DMS153 treated with DMSO at 0.1 percent for 48 hours (cell line): ENCODE measurements at regions not wholly inside any gene's neighbourhood (a gene's known extent, or its start where the extent isn't known, plus 50 kb on each side); places are given as distances from the start of the nearest gene placed in this dataset.

Experiments used
- DNase-seq: peaks from one replicate; lab custom pipeline; 2025; ENCODE audit not compliant: unreplicated experiment; lab: John Stamatoyannopoulos, UW

GRCh38 chr6:91350146-91350908 lies 763.5 kb upstream of the MAP3K7 start:
- DNase-seq = no peak

DNA sequence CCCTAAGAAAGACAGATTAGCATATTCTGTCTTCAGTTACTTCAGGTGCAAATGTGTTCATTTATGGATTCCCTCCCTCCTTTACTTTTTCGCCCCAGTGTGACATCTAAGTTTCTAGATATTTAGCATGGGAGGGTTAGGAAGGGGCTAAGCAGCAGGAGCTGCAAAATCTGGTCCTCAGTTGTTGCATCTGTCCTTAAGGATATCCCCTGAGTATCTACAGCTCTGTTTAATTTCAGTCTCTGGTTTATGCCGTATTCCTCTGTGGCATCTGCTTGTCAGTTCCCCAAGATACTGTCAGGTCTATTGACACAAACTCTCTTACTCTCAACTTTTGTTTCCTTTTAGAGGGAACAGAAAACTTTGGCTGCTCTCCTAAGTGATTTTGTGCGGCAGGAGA lies 754.6 kb upstream of the MAP3K7 start:
- DNase-seq = no peak

- no peak for DNase-seq
Observed at GRCh38 chr6:91340896-91341395, 754.1 kb upstream of the MAP3K7 start.

DNA sequence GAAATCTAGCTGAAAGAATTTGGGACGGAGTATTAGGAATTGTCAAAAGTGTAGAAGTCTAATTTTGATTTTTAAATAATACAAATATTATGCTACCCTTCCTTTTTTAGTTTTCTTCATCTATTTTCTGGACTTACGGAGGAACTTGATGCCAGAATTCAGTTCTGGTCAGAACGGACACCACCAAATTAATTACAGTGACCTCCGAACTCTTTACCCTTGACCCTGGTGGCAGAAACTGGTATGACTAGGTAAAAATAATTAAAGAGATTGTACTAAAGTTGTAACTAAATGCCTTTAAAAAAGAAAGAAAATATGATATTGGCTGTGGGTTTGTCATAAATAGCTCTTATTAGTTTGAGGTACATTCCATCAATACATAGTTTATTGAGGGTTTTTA lies 751.1 kb upstream of the MAP3K7 start:
- no peak for DNase-seq

- DNase-seq = no peak
Observed at GRCh38 chr6:91330896-91331295, 744.0 kb upstream of the MAP3K7 start.

GRCh38 chr6:91328241-91328640 lies 741.4 kb upstream of the MAP3K7 start:
- no peak for DNase-seq

- no peak for DNase-seq
Observed at GRCh38 chr6:91324711-91325110, 737.8 kb upstream of the MAP3K7 start.

DNA sequence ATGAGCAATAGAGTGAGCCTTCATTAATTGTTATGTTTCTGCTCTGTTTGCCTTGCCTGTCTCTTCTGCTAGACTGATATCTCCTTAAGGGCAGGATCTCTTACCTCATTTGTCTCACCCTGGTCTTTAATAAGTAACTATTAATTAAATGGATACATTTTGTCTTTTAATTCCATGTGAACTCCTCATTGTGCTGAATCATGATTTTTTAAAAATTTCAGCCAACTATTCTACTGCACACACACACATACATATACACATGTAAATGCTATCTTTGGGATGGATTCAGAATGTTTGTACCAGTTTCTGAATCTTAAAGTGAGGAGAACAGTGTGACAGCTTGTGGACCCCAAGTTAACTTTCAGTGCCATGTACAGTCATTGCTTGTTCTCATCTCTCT lies 731.1 kb upstream of the MAP3K7 start:
- DNase-seq = no peak

DNA sequence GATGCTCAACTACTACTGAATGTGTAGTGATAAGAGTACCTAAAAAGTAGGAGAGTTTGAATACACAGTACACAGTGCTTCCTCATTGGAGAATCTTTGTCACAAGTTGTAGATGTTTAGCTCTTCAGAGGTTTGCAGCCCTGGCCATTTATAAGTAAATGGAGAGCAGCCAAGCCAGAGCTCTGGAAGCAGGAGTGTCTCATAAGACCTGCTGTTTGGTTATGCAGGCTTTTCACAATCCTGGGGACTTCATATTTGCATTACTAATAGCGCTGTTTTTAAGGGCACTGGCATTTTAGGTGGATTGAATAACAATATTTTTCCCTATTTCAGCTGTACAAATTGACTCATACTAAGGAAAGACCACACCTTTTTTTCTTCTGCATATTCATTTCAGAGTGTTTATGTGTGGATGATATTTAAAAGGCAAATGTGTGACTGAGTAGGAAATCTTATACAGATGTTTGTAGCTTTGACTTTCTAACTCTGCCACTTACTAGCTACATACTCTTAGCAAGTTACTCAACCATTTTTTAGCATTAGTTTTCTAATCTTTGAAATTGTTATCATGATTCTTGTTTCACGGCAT lies 730.5 kb upstream of the MAP3K7 start:
- DNase-seq = no peak

DNA sequence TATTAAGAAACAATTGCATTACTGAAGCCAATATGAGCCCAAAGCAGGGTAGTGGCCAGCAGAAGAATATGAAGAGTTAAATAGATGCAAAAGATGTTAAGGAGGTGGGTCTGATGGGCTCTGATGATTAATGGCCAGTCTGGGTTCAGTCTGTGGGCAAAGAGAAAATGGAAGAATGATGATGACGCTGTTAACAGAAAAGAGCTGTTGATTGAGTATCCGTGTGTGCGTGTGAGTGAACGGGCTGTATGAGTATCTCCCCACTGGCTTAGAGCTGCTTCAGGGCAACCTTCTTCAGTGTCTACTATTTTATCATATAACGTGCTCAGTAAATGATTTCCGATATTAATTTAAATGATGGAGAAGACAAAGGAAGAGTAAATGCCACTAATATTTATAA lies 723.3 kb upstream of the MAP3K7 start:
- no peak for DNase-seq

DNA sequence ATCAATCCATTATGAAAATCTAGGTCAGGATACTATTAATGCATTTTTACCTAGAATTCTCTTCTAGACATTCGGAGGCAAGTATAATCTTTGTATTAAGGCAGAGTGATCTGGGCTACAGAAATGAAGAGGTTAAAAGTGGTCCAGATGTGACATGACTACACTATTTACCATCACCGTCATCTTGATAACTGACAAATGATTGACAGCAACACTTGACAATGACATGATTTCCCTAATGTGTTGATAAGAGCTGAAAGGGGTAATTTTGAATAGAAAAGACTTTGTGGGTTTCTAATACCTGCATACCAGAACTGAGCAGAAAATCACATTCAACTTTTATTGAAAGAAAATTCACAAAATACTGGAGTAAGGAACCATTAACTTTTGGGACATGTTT lies 718.9 kb upstream of the MAP3K7 start:
- DNase-seq = no peak

DNA sequence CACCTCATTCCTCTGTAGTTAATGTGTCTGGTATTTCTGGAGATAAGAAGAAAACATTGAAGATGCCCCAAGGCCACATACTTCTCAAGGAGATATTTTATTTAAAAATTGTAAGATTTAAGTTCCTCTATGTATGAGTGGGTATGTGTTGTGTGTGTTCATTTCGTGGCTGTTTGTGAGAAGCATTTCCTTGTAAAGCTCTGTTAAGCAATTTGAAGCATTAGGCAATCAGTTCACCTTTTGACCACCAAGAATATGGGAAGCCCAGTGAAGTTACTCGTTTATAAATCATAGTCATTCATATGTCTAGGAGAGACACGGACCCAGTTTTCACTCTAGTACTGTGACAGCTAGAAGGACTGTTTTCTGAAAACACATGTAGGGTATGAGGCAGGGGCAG lies 717.6 kb upstream of the MAP3K7 start:
- no peak for DNase-seq

DNA sequence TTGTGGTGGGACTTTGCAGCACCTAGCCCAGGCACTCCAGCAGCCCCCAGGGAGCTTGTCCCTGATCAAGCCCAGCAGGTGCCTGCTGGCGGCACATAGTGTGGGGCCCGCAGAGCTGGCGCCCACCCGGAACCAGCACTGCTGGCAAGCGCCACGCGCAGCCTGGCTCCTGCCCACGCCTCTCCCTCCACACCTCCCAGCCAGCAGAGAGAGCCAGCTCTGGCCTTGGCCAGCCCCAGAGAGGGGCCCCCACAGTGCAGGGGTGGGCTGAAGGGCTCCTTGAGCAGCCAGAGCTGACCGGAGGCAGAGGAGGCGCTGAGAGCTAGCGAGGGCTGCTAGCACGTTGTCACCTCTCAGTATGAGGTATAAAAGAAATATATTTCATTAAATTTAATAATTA lies 716.5 kb upstream of the MAP3K7 start:
- DNase-seq = no peak

- DNase-seq = no peak
Observed at GRCh38 chr6:91299544-91300491, 712.9 kb upstream of the MAP3K7 start.

- no peak for DNase-seq
Observed at GRCh38 chr6:91298543-91299145, 711.8 kb upstream of the MAP3K7 start.

- DNase-seq = no peak
Observed at GRCh38 chr6:91293395-91293794, 706.5 kb upstream of the MAP3K7 start.

DNA sequence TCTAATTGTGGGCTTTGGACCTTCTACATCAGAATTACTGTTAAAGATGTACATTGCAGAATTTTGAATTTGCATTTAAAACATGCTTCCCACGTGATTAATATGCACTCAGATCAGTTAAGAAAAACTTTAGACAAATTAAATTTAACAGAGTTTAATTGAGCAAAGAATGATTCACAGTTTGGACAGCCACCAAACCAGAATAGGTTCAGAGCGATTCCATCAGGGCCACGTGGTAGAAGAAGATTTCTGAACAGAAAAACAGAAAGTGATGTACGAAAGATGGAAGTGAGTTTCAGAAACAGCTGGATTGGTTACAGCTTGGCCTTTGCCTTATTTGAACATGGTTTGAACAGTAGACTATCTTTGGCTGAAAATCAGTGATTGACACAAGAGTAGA lies 704.2 kb upstream of the MAP3K7 start:
- no peak for DNase-seq

DNA sequence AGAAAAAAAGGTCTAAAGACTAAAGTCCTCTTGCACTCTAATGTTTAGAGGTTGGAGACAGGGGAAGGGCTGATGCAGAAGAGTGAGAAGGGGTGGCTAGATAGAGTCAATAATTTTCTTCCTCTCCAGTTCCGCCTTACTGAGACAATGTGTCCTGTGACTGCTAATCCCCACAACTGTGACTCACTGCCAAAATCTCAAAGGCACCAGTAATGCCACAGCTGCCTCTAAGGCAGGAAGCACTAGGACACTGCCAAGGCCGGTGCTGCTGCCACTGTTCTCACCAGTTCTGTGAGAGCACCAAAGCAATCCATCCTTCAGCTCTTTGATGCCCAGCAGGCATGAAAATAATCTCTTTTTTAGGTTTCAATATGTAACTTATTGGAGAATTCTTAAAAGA lies 701.9 kb upstream of the MAP3K7 start:
- DNase-seq = no peak

GRCh38 chr6:91281901-91282300 lies 695.0 kb upstream of the MAP3K7 start:
- DNase-seq = no peak

GRCh38 chr6:91280494-91280830 lies 693.6 kb upstream of the MAP3K7 start:
- no peak for DNase-seq

DNA sequence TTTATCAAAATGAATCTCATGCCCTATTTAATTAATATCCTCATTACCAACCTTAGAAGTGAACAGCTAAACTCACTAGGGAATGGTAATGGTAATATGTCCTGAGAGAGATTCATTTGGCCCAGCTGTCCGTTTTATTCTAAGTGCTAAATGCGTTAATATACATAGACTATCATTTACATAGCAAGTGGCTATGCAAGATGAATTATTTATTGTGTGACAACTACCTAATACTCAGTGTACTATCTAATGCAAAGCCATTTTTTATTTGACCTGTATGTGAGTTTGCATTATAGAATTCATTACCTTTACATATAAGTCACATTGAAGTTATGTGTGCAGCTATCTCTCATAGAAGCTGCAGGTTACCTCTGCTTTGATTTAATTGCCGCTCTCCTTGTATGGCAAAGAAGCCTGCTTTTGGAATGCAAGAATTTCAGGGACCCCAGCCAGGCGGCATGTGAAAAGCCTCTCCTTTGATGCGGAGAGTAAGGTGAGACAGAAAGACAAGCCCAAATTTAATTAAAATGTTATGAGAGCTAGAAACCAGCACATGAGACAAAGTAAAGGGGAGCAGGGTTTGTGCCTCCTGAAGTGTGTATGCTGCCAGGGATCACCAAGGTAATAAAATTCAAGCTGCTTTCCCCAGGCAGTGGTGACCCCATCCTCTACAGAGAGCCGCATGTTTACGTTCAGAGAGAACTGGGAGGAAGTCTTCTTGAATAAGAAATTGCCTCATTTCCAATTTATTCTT lies 693.0 kb upstream of the MAP3K7 start:
- DNase-seq = no peak
